Vagina (tissue), 2 donors: ENCODE measurements at regions not wholly inside any gene's neighbourhood (a gene's known extent, or its start where the extent isn't known, plus 50 kb on each side); places are given as distances from the start of the nearest gene placed in this dataset.

Experiments used
- DNase-seq, 2 donors: peaks; one replicate each; pipeline ENCODE4 v3.0.0-alpha.2; 2017; ENCODE audit errors: extremely low spot score in 2 of 2
- H3K27ac ChIP-seq: fragments of 200-600 bp; sonication (generic); one replicate; pipeline ENCODE4 v1.5.1; 2019
- H3K27me3 ChIP-seq: fragments of 200-600 bp; sonication (generic); one replicate; pipeline ENCODE4 v1.5.1; 2019
- H3K36me3 ChIP-seq, 2 donors: fragments of 200-600 bp; sonication (generic); one replicate each; pipeline ENCODE4 v1.5.1; 2017 to 2019
- H3K4me1 ChIP-seq: fragments of 200-600 bp; sonication (generic); one replicate; pipeline ENCODE4 v1.5.1; 2019
- H3K4me3 ChIP-seq, 2 donors: fragments of 200-600 bp; sonication (generic); 1 replicate in 1 of 2; 2 replicates in 1 of 2; pipeline ENCODE4 v1.5.1; 2016 to 2019
- H3K9me3 ChIP-seq: fragments of 200-600 bp; sonication (generic); one replicate; pipeline ENCODE4 v1.5.1; 2019
- POLR2A ChIP-seq, 2 donors: fragments of 450-650 bp; IDR thresholded peaks; one replicate each; pipeline ENCODE4 v1.6.1; 2017; ENCODE audit warnings: antibody characterized with exemption in 2 of 2, mild to moderate bottlenecking in 2 of 2, moderate library complexity in 2 of 2
- POLR2AphosphoS5 ChIP-seq, 2 donors: sonication (generic); formaldehyde crosslinking; IDR thresholded peaks; one replicate each; pipeline ENCODE4 v1.9.0; 2017; ENCODE audit warnings: antibody characterized with exemption in 2 of 2, mild to moderate bottlenecking in 2 of 2, low read depth in 1 of 2; ENCODE audit not compliant: insufficient read depth in 1 of 2
- intact Hi-C: fragments of 100-400 bp; cut with DNase I; formaldehyde crosslinking; loops from one replicate; pipeline ENCODE4 v1.15.1; 2023
- TF ChIP-seq, protein P1 (sequence below), 3 experiments: fragments of 450-650 bp in 2 of 3; fragments of 200-600 bp in 1 of 3; sonication (generic) in 1 of 3; IDR thresholded peaks; one replicate each; pipeline ENCODE4 v1.5.1; 2017 to 2019; ENCODE audit warnings: antibody characterized with exemption in 3 of 3, mild to moderate bottlenecking in 2 of 3, moderate library complexity in 2 of 3

DNA sequence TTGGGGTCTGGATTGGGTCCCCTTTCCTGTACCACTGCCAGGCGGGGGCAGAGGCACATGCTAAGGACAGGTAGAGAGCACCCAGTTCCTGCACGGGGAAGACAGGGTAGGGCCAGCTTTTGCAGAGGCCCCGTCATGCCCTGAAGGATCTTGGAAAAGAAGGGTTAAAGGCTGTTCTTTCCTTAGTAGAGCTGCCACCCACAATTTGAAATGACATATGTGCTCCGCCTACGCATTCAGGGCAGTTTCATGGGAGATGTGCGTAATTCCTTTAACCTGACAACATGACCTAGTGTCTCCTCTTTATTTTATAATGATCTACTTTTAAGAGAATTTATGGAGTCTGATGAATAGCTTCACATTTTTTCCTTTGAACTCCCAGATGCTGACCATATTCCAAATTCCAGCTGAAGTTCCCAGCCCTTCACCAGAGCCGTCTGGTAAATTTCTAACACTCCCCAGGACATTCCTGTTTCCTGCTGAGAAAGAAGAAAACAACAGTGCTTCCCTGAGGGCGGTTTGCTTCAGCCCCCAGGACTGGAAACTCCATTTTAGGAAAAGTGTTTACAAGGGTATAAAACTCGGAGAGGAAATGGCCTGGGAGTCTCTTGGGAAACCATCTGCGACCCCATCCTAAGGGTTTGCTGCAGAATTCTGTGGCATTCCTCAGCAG lies 58.9 kb upstream of the PLEKHG3 start:
- Histone ChIP-seq H3K9me3 (no peaks in the 10 kb centered on the region), H3K4me3 (no peak overlapping the region), H3K36me3 (no peaks in the 10 kb centered on the region), H3K27ac (peak overlapping the region; percentile 58), H3K27me3 (no peaks in the 10 kb centered on the region), H3K4me1 (peaks cover 22% of the 10 kb centered on the region)
- intact Hi-C loops = no loop called here
- DNase-seq = no peak
- TF ChIP-seq, protein P1, sequence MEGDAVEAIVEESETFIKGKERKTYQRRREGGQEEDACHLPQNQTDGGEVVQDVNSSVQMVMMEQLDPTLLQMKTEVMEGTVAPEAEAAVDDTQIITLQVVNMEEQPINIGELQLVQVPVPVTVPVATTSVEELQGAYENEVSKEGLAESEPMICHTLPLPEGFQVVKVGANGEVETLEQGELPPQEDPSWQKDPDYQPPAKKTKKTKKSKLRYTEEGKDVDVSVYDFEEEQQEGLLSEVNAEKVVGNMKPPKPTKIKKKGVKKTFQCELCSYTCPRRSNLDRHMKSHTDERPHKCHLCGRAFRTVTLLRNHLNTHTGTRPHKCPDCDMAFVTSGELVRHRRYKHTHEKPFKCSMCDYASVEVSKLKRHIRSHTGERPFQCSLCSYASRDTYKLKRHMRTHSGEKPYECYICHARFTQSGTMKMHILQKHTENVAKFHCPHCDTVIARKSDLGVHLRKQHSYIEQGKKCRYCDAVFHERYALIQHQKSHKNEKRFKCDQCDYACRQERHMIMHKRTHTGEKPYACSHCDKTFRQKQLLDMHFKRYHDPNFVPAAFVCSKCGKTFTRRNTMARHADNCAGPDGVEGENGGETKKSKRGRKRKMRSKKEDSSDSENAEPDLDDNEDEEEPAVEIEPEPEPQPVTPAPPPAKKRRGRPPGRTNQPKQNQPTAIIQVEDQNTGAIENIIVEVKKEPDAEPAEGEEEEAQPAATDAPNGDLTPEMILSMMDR (IDR thresholded peaks at IDR 0.05) = no peak
- TF ChIP-seq POLR2A (IDR thresholded peaks at IDR 0.05) (no peak), POLR2AphosphoS5 (IDR thresholded peaks at IDR 0.05; ENCODE audit: insufficient read depth in 1 of 2, low read depth in 1 of 2) (peak; percentile 28 to 54)

DNA sequence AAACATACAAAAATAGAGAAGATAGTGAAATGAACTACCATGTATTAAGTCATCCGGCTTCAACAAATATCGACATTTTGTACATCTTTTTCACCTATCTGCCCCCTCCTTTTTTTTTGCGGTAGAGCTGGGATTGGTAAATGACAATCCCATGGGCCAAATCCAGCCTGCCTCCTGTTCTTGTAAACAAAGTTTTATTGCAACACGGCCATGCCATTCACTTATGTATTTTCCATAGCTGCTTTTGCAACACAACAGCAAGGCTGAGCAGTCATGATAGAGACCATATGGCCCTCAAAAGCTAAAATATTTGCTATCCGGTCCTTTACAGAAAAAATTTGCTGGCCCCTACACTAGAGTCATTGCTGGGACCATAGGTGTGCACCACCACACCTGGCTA lies 58.1 kb upstream of the PLEKHG3 start:
- no peak for DNase-seq

DNA sequence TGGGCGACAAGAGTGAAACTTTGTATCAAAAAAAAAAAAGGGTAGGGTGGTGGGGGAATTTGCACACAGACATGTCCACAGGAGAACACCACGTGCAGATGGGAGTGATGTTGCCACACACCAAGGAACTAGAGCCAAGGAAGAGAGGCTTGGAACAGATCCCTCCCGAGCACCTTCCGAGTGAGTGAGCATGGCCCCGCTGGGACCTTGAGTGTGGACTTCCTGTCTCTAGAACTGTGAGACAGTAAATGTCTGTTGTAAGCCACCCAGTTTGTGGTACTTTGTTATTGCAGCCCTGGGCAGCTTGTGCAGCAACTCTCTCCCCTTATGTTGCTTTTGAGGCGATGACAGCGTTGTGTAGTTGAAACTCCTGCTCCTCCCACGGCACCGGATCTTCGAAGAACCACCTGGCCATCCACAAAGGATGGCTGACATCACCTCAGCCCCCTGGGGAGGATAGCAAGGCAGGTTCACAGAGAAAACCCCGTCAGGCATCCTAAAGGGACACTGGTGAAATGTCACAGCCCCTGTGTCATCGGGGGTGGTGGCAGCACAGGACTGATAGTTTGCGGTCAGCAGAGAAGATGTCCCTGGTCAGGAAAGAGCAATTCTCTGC lies 54.7 kb upstream of the PLEKHG3 start:
- H3K4me1 ChIP-seq = peaks cover 28% of the 10 kb centered on the region
- H3K4me3 ChIP-seq = no peak overlapping the region
- H3K9me3 ChIP-seq = no peaks in the 10 kb centered on the region
- TF ChIP-seq, protein P1 (IDR thresholded peaks at IDR 0.05) = no peak
- TF ChIP-seq POLR2AphosphoS5 (IDR thresholded peaks at IDR 0.05; ENCODE audit: insufficient read depth in 1 of 2, low read depth in 1 of 2) (peak in 1 of 2 donors; percentile 17), POLR2A (IDR thresholded peaks at IDR 0.05) (no peak)
- no peaks in the 10 kb centered on the region for H3K36me3 ChIP-seq
- H3K27me3 ChIP-seq = no peaks in the 10 kb centered on the region
- no peak for DNase-seq
- intact Hi-C loops = no loop called here
- H3K27ac ChIP-seq = no peak overlapping the region

More for the DNA sequence above, 58.1 kb upstream of the PLEKHG3 start:
- intact Hi-C loops = no loop called here
- no peak overlapping the region for H3K4me3 ChIP-seq
- no peak for TF ChIP-seq POLR2AphosphoS5 (IDR thresholded peaks at IDR 0.05; ENCODE audit: insufficient read depth in 1 of 2, low read depth in 1 of 2)
- TF ChIP-seq, protein P1 (IDR thresholded peaks at IDR 0.05) = no peak
- TF ChIP-seq POLR2A (IDR thresholded peaks at IDR 0.05) = no peak
- H3K4me1 ChIP-seq = peaks cover 22% of the 10 kb centered on the region
- H3K27me3 ChIP-seq = no peaks in the 10 kb centered on the region
- peak overlapping the region; percentile 58 for H3K27ac ChIP-seq
- H3K9me3 ChIP-seq = no peaks in the 10 kb centered on the region
- no peaks in the 10 kb centered on the region for H3K36me3 ChIP-seq

DNA sequence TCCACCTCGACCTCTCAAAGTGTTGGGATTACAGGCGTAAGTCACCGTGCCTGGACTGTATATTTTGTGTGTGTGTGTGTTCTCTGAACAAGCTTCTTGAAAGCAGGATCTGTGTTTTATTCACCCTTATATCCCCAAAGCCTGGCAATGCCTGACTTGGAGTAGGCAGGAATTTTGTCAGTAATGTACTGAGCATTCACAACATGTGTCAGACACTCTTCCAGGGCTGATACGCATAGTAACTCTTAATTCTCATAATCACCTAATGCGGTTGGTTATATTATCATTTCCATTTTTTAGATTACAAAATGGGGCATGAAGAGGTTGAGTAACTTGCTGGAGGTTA lies 50.4 kb upstream of the PLEKHG3 start:
- intact Hi-C loops = no loop called here
- Histone ChIP-seq H3K4me3 (no peak overlapping the region), H3K36me3 (no peaks in the 10 kb centered on the region), H3K4me1 (peaks cover 13% of the 10 kb centered on the region), H3K9me3 (no peaks in the 10 kb centered on the region), H3K27ac (no peak overlapping the region), H3K27me3 (no peaks in the 10 kb centered on the region)
- DNase-seq = no peak
- TF ChIP-seq POLR2A (IDR thresholded peaks at IDR 0.05) = no peak
- no peak for TF ChIP-seq POLR2AphosphoS5 (IDR thresholded peaks at IDR 0.05; ENCODE audit: insufficient read depth in 1 of 2, low read depth in 1 of 2)
- TF ChIP-seq, protein P1 (IDR thresholded peaks at IDR 0.05) = no peak

DNA sequence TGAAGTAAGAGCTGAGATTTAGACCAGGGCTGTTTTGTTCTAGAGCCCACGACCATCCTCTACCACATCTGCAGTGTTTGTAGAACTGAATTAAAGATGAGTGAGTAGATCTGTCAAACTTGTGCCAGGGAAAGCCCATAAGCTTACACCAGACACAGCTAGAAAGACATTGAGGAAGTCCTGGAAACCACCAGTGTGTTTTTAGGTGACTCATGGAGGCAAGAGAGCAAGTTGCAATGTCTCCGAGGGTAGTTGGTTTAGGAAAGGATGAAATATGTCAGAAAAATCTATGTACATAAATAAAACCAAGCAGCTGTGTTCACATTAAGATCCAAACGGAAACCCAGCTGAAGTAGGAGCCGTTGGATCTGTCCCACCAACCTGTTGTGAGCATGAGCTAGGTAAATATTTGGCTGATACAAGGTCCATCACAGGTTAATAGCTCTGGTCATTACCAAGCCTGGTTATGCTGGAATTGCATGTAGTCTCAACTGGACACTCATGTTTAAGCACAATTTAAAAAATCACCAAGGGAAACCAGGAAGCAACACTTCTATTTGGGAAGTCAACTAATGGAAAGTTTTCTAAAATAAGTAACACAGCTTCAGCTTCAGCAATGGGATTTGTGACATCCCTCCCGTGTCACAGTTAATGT lies 49.9 kb upstream of the PLEKHG3 start:
- H3K4me1 ChIP-seq = peaks cover 13% of the 10 kb centered on the region
- no peaks in the 10 kb centered on the region for H3K27me3 ChIP-seq
- intact Hi-C loops = no loop called here
- DNase-seq = no peak
- no peak for TF ChIP-seq POLR2A (IDR thresholded peaks at IDR 0.05)
- peak in 1 of 2 donors; percentile 52 for TF ChIP-seq POLR2AphosphoS5 (IDR thresholded peaks at IDR 0.05; ENCODE audit: insufficient read depth in 1 of 2, low read depth in 1 of 2)
- no peaks in the 10 kb centered on the region for H3K36me3 ChIP-seq
- no peak overlapping the region for H3K4me3 ChIP-seq
- no peak overlapping the region for H3K27ac ChIP-seq
- no peaks in the 10 kb centered on the region for H3K9me3 ChIP-seq
